GM13976 (cell line): ENCODE measurements at regions not wholly inside any gene's neighbourhood (a gene's known extent, or its start where the extent isn't known, plus 50 kb on each side); places are given as distances from the start of the nearest gene placed in this dataset.

Experiments
- DNase-seq: peaks from one replicate; pipeline ENCODE4 v3.0.0; 2012; ENCODE audit warnings: low spot score
- CTCF ChIP-seq: IDR thresholded peaks from 2 replicates; pipeline ENCODE4 v1.5.1; 2012; ENCODE audit warnings: borderline replicate concordance, mild to moderate bottlenecking; ENCODE audit not compliant: insufficient read depth; ENCODE audit errors: extremely low read depth, missing control alignments, control extremely low read depth
- in situ Hi-C: fragments of 300-500 bp; cut with MboI; formaldehyde crosslinking; loops from one replicate; pipeline ENCODE4 v1.12.0; 2022; ENCODE audit warnings: low sequenced_read_pairs, mixed read lengths, inconsistent platforms; ENCODE audit not compliant: unreplicated experiment

GRCh38 chr1:96641282-96641681 is 80.3 kb upstream of the PTBP2 start:
- TF ChIP-seq CTCF: no peak
- in situ Hi-C loops: no loop called here
- no peak for DNase-seq

- no peak for DNase-seq
- TF ChIP-seq CTCF: no peak
- in situ Hi-C loops: no loop called here
Observed at GRCh38 chr1:96643519-96643918, 78.1 kb upstream of the PTBP2 start.

- no peak for DNase-seq
- in situ Hi-C loops: no loop called here
- TF ChIP-seq CTCF: no peak
Observed at GRCh38 chr1:96649301-96649700, 72.3 kb upstream of the PTBP2 start.

- no peak for DNase-seq
- in situ Hi-C loops: no loop called here
- no peak for TF ChIP-seq CTCF
Observed at GRCh38 chr1:96651517-96651916, 70.1 kb upstream of the PTBP2 start.

GRCh38 chr1:96660051-96660450 is 61.5 kb upstream of the PTBP2 start:
- DNase-seq: no peak
- in situ Hi-C loops: no loop called here
- TF ChIP-seq CTCF: no peak

GRCh38 chr1:96660503-96660902 is 61.1 kb upstream of the PTBP2 start:
- in situ Hi-C loops: no loop called here
- no peak for DNase-seq
- no peak for TF ChIP-seq CTCF
